ENCODE measurements at regions not wholly inside any gene's neighbourhood (a gene's known extent, or its start where the extent isn't known, plus 50 kb on each side); places are given as distances from the start of the nearest gene placed in this dataset.

GRCh38 chr5:73352649-73353230, 95.8 kb downstream of the FOXD1 start:
- TF ChIP-seq CTCF (conservative IDR thresholded peaks at IDR 0.05; ENCODE audit: low read depth, low read length): no peak
- TF ChIP-seq POLR2A (IDR thresholded peaks at IDR 0.05; ENCODE audit: low read depth, low read length): no peak
- TF ChIP-seq RCOR1 (IDR thresholded peaks at IDR 0.05; ENCODE audit: insufficient replicate concordance, low read length): no peak
- no peak for TF ChIP-seq MAZ (IDR thresholded peaks at IDR 0.05; ENCODE audit: borderline replicate concordance, low read depth, low read length)
- TF ChIP-seq USF2 (IDR thresholded peaks at IDR 0.05; ENCODE audit: low read depth, low read length): no peak
- no peak for TF ChIP-seq FOS (IDR thresholded peaks at IDR 0.05; ENCODE audit: low read depth, low read length)

Data from IMR-90 (cell line).